Activated CD8-positive, alpha-beta memory T cell treated with anti-CD3 and anti-CD28 coated beads, Interleukin-2, amount 50 U/mL, for 48 hours (primary cell): ENCODE measurements at regions not wholly inside any gene's neighbourhood (a gene's known extent, or its start where the extent isn't known, plus 50 kb on each side); places are given as distances from the start of the nearest gene placed in this dataset.

ENCODE experiments used
- DNase-seq: peaks from one replicate; pipeline ENCODE4 v3.0.0-alpha.2; 2020

GRCh38 chr10:88211230-88211629 lies 347.8 kb downstream of the PTEN start:
- DNase-seq = no peak

DNA sequence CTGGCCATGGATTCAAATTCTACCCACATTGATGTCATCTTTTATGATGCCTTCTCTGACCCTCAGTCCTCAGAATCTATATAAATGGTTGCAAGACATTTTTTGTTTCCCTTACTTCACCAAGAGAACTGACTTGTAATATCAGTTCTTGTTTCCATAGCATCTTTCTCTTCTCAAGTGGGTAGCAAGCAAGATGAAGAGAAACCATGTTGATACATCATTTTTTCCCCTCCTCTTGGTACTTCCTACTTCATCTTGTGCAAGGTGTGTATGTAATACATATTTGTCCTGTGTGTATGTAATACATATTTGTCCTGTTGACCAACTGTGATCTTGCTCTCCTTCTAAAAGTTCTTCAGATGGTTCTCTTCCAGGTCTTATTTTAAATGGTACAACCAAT lies 348.6 kb downstream of the PTEN start:
- no peak for DNase-seq

DNA sequence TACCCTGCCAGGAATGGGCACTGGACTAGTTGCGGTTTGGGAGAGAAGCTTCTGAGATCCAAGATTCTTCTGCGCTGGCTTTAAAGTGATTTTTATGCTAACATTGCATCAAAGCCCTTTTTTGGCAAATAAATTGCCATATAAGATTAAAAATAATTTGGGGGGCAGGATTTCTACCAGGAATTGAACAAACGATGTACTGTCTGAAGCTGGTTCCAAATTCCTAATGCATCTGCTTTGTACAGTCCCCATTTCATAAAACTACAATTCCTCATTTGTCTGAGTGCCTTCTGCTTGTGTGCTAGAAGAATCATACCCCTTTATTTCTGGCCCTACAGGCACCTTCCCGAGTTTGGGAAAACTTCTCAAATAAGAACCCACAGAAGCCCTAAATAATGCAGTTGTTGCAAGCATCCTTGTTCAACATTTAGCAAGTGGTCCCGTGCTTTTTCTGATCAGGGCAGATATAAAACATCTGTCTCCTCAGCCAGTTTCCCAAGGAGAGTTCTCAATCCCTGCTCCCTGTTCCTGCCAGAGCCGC lies 349.7 kb downstream of the PTEN start:
- no peak for DNase-seq

GRCh38 chr10:88216976-88217375 lies 353.6 kb downstream of the PTEN start:
- no peak for DNase-seq

DNA sequence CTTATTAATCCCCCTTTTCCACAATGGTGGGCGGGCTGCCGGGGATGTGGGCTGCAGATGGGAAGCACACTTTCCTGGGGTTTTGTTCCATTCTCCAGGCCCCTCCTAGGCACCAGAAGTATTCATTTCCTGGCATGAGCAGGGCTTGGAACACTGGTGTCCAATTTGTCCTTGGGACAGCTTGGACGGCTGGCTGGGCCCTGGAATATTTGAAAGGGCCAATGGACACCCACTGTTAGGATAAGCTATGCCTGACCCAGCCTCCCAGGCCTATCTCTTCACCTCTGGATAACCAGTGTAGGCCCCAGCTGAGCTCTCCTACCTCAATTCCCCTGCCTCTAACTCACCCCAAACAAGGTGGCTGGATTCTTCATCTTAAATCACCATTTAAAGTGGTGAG lies 354.9 kb downstream of the PTEN start:
- DNase-seq = no peak

GRCh38 chr10:88219753-88220152 lies 356.3 kb downstream of the PTEN start:
- no peak for DNase-seq

GRCh38 chr10:88221010-88221973 lies 357.9 kb downstream of the PTEN start:
- DNase-seq = no peak

- no peak for DNase-seq
Measured at GRCh38 chr10:88222881-88223280, 359.5 kb downstream of the PTEN start.
